ENCODE measurements at regions not wholly inside any gene's neighbourhood (a gene's known extent, or its start where the extent isn't known, plus 50 kb on each side); places are given as distances from the start of the nearest gene placed in this dataset.

GRCh38 chr15:47844437-47844836, 127.1 kb downstream of the SEMA6D start:
- TF ChIP-seq POLR2A (IDR thresholded peaks at IDR 0.05) (no peak), CTCF (IDR thresholded peaks at IDR 0.05) (no peak)
